ENCODE measurements at regions not wholly inside any gene's neighbourhood (a gene's known extent, or its start where the extent isn't known, plus 50 kb on each side); places are given as distances from the start of the nearest gene placed in this dataset.

GRCh38 chr22:22981670-22982571, 88.4 kb upstream of the GNAZ start:
- H3K36me3 ChIP-seq (replicated peaks in 1 of 2; ENCODE audit: control extremely low read depth in 1 of 2, control insufficient read depth in 1 of 2, extremely low read depth in 1 of 2, insufficient read depth in 2 of 2, low read length in 1 of 2), result no peaks in the 10 kb centered on the region
- H3K9me3 ChIP-seq (ENCODE audit: control extremely low read depth in 1 of 3, control insufficient read depth in 2 of 3, insufficient read depth in 1 of 3, low read length in 2 of 3), result peaks cover 1 to 7% (median 3%) of the 10 kb centered on the region in 3 donors
- peak; percentile 78 for DNase-seq
- Mint-ChIP-seq H3K4me1 (peaks cover 17% of the 10 kb centered on the region), H3K9me3 (ENCODE audit: insufficient read depth) (no peaks in the 10 kb centered on the region), H3K27me3 (peaks cover 1% of the 10 kb centered on the region), H3K27ac (peak overlapping the region; percentile 12), H3K4me3 (no peak overlapping the region)
- no peaks in the 10 kb centered on the region for H3K79me2 ChIP-seq (ENCODE audit: control insufficient read depth, insufficient read depth, low read length)
- ATAC-seq (ENCODE audit: low read depth), result peak; percentile 97
- H3K27me3 ChIP-seq (replicated peaks in 1 of 4; ENCODE audit: control extremely low read depth in 1 of 4, control insufficient read depth in 3 of 4, insufficient read depth in 4 of 4, low read length in 3 of 4), result no peaks in the 10 kb centered on the region
- ChIA-PET POLR2A (no interaction called here), CTCF (interaction anchor here (0.6 to 1.6 kb wide), 4 partner anchors 23 to 104 kb away, joined by 3 to 7 read pairs (median 4); no protein-coding TSS in a partner anchor)
- H3K27ac ChIP-seq (ENCODE audit: low read length in 2 of 2), result no peak overlapping the region
- no peak overlapping the region for H3K4me3 ChIP-seq (ENCODE audit: control extremely low read depth in 1 of 5, extremely low read depth in 1 of 5, insufficient read depth in 1 of 5, low read depth in 2 of 5, low read length in 4 of 5)
- peaks cover 12 to 18% of the 10 kb centered on the region in 2 donors for H3K4me1 ChIP-seq (ENCODE audit: control insufficient read depth in 2 of 2, insufficient read depth in 2 of 2, low read length in 2 of 2)
- peak overlapping the region; percentile 17 for H3K4me2 ChIP-seq (replicated peaks; ENCODE audit: low read depth, low read length, poor library complexity, severe bottlenecking)
- intact Hi-C loops (cut with micrococcal nuclease), result no loop called here
- TF ChIP-seq EZH2 (IDR thresholded peaks at IDR 0.05; ENCODE audit: borderline replicate concordance, insufficient read depth, low read depth, low read length, poor library complexity, severe bottlenecking), result no peak
- TF ChIP-seq CTCF (IDR thresholded peaks at IDR 0.05), result no peak
- H4K20me1 ChIP-seq (ENCODE audit: control insufficient read depth, insufficient read depth, low read length, poor library complexity, severe bottlenecking), result no peaks in the 10 kb centered on the region
- no peak overlapping the region for H3K9ac ChIP-seq (ENCODE audit: low read length)
- no peak overlapping the region for H2AFZ ChIP-seq (ENCODE audit: insufficient read depth, low read depth, low read length, poor library complexity, severe bottlenecking)
- 100% methylated on average over 2 of the region's 3 CpGs for WGBS (ENCODE audit: insufficient coverage)

GRCh38 chr22:22982616-22983015, 87.7 kb upstream of the GNAZ start:
- Histone ChIP-seq H3K36me3 (replicated peaks in 1 of 2; ENCODE audit: control extremely low read depth in 1 of 2, control insufficient read depth in 1 of 2, extremely low read depth in 1 of 2, insufficient read depth in 2 of 2, low read length in 1 of 2) (no peaks in the 10 kb centered on the region), H3K27ac (ENCODE audit: low read length in 2 of 2) (no peak overlapping the region), H4K20me1 (ENCODE audit: control insufficient read depth, insufficient read depth, low read length, poor library complexity, severe bottlenecking) (no peaks in the 10 kb centered on the region), H3K9me3 (ENCODE audit: control extremely low read depth in 1 of 3, control insufficient read depth in 2 of 3, insufficient read depth in 1 of 3, low read length in 2 of 3) (peaks cover 1 to 7% (median 3%) of the 10 kb centered on the region in 3 donors), H3K4me2 (replicated peaks; ENCODE audit: low read depth, low read length, poor library complexity, severe bottlenecking) (peak overlapping the region; percentile 17), H3K27me3 (replicated peaks in 1 of 4; ENCODE audit: control extremely low read depth in 1 of 4, control insufficient read depth in 3 of 4, insufficient read depth in 4 of 4, low read length in 3 of 4) (no peaks in the 10 kb centered on the region), H3K9ac (ENCODE audit: low read length) (no peak overlapping the region), H3K4me1 (ENCODE audit: control insufficient read depth in 2 of 2, insufficient read depth in 2 of 2, low read length in 2 of 2) (peaks cover 12 to 18% of the 10 kb centered on the region in 2 donors), H3K4me3 (ENCODE audit: control extremely low read depth in 1 of 5, extremely low read depth in 1 of 5, insufficient read depth in 1 of 5, low read depth in 2 of 5, low read length in 4 of 5) (no peak overlapping the region), H3K79me2 (ENCODE audit: control insufficient read depth, insufficient read depth, low read length) (no peaks in the 10 kb centered on the region), H2AFZ (ENCODE audit: insufficient read depth, low read depth, low read length, poor library complexity, severe bottlenecking) (no peak overlapping the region)
- peaks cover 17% of the 10 kb centered on the region for H3K4me1 Mint-ChIP-seq
- ChIA-PET CTCF (interaction anchor here (1.1 kb wide), 1 partner anchor 27 kb away, joined by 3 read pairs; no protein-coding TSS in a partner anchor), POLR2A (no interaction called here)
- H3K4me3 Mint-ChIP-seq, result no peak overlapping the region
- DNase-seq (no peak), ATAC-seq (ENCODE audit: low read depth) (no peak)
- no peak overlapping the region for H3K27ac Mint-ChIP-seq
- no CpG with 5 or more reads among the region's 2 CpGs for WGBS (ENCODE audit: insufficient coverage)
- intact Hi-C loops (cut with micrococcal nuclease), result no loop called here
- H3K27me3 Mint-ChIP-seq, result peaks cover 4% of the 10 kb centered on the region
- no peaks in the 10 kb centered on the region for H3K9me3 Mint-ChIP-seq (ENCODE audit: insufficient read depth)
- no peak for TF ChIP-seq CTCF (IDR thresholded peaks at IDR 0.05)
- no peak for TF ChIP-seq EZH2 (IDR thresholded peaks at IDR 0.05; ENCODE audit: borderline replicate concordance, insufficient read depth, low read depth, low read length, poor library complexity, severe bottlenecking)
